ENCODE measurements at regions not wholly inside any gene's neighbourhood (a gene's known extent, or its start where the extent isn't known, plus 50 kb on each side); places are given as distances from the start of the nearest gene placed in this dataset.
"Not testable (repeated sequence)": the region's sequence is repeated elsewhere in the genome, so short reads cannot be mapped to it uniquely, and the experiment has no call there.

- no peak for DNase-seq (ENCODE audit: low read depth)
These were observed 304.6 kb upstream of the ZEB2 start for GRCh38 chr2:144824306-144825080.

GRCh38 chr2:144822966-144823365 is 303.0 kb upstream of the ZEB2 start:
- DNase-seq (ENCODE audit: low read depth) = no peak

- no peak for DNase-seq (ENCODE audit: low read depth)
These were observed 292.4 kb upstream of the ZEB2 start for GRCh38 chr2:144812288-144812687.

GRCh38 chr2:144801766-144802165 is 281.8 kb upstream of the ZEB2 start:
- DNase-seq (ENCODE audit: low read depth) = peak; percentile 57

GRCh38 chr2:144801325-144801724 is 281.4 kb upstream of the ZEB2 start:
- DNase-seq (ENCODE audit: low read depth) = no peak

- DNase-seq (ENCODE audit: low read depth) = no peak
These were observed 279.1 kb upstream of the ZEB2 start for GRCh38 chr2:144798989-144799388.

- no peak for DNase-seq (ENCODE audit: low read depth)
These were observed 278.1 kb upstream of the ZEB2 start for GRCh38 chr2:144798034-144798433.

GRCh38 chr2:144796936-144797335 is 277.0 kb upstream of the ZEB2 start:
- DNase-seq (ENCODE audit: low read depth) = no peak

- DNase-seq (ENCODE audit: low read depth) = no peak
These were observed 276.2 kb upstream of the ZEB2 start for GRCh38 chr2:144796164-144796563.

- no peak for DNase-seq (ENCODE audit: low read depth)
These were observed 265.3 kb upstream of the ZEB2 start for GRCh38 chr2:144785253-144785652.

- no peak for DNase-seq (ENCODE audit: low read depth)
These were observed 261.1 kb upstream of the ZEB2 start for GRCh38 chr2:144780983-144781382.

GRCh38 chr2:144776766-144777165 is 256.8 kb upstream of the ZEB2 start:
- DNase-seq (ENCODE audit: low read depth) = no peak

GRCh38 chr2:144774809-144775208 is 254.9 kb upstream of the ZEB2 start:
- no peak for DNase-seq (ENCODE audit: low read depth)

- DNase-seq (ENCODE audit: low read depth) = no peak
These were observed 251.4 kb upstream of the ZEB2 start for GRCh38 chr2:144771348-144771747.

- no peak for DNase-seq (ENCODE audit: low read depth)
These were observed 250.8 kb upstream of the ZEB2 start for GRCh38 chr2:144770616-144771230.

GRCh38 chr2:144760939-144761338 is 241.0 kb upstream of the ZEB2 start:
- DNase-seq (ENCODE audit: low read depth) = not testable (repeated sequence)

- DNase-seq (ENCODE audit: low read depth) = no peak
These were observed 239.8 kb upstream of the ZEB2 start for GRCh38 chr2:144759746-144760145.

- not testable (repeated sequence) for DNase-seq (ENCODE audit: low read depth)
These were observed 238.3 kb upstream of the ZEB2 start for GRCh38 chr2:144758196-144758595.

GRCh38 chr2:144753416-144753815 is 233.5 kb upstream of the ZEB2 start:
- DNase-seq (ENCODE audit: low read depth) = no peak

GRCh38 chr2:144751142-144751905 is 231.4 kb upstream of the ZEB2 start:
- no peak for DNase-seq (ENCODE audit: low read depth)

- DNase-seq (ENCODE audit: low read depth) = no peak
These were observed 229.3 kb upstream of the ZEB2 start for GRCh38 chr2:144749188-144749587.

GRCh38 chr2:144748443-144748842 is 228.5 kb upstream of the ZEB2 start:
- no peak for DNase-seq (ENCODE audit: low read depth)

GRCh38 chr2:144747571-144747970 is 227.7 kb upstream of the ZEB2 start:
- DNase-seq (ENCODE audit: low read depth) = no peak

Measured in non-pigmented ciliary epithelial cell (primary cell).